Lung (tissue), 11 donors: ENCODE measurements at regions not wholly inside any gene's neighbourhood (a gene's known extent, or its start where the extent isn't known, plus 50 kb on each side); places are given as distances from the start of the nearest gene placed in this dataset.
A peak's percentile ranks its signal among the peaks of the same experiment; 100 is the strongest.

Experiments
- ATAC-seq: fragments of 200-7000 bp; cut with Tn5 transposase; one replicate; pipeline ENCODE4 v1.9.1; 2020; ENCODE audit warnings: moderate number of reproducible peaks; ENCODE audit not compliant: insufficient read depth, low FRiP score
- DNase-seq, 3 donors: peaks; one replicate each; pipeline ENCODE4 v3.0.0-alpha.2; 2013 to 2017
- H3K27ac ChIP-seq, 2 donors: one replicate each; pipeline ENCODE4 v1.5.1; 2013; ENCODE audit warnings: mild to moderate bottlenecking in 2 of 2, moderate library complexity in 2 of 2, control low read depth in 1 of 2, inconsistent platforms in 1 of 2, low read depth in 1 of 2, low read length in 1 of 2
- H3K27me3 ChIP-seq, 3 donors: one replicate each; pipeline ENCODE4 v1.5.1; 2013; ENCODE audit warnings: low read length in 2 of 3; ENCODE audit not compliant: control insufficient read depth in 3 of 3, insufficient read depth in 3 of 3
- H3K36me3 ChIP-seq, 4 donors: one replicate each; pipeline ENCODE4 v1.5.1; 2013; ENCODE audit warnings: low read length in 4 of 4, mild to moderate bottlenecking in 1 of 4, moderate library complexity in 1 of 4; ENCODE audit not compliant: control insufficient read depth in 4 of 4, insufficient read depth in 4 of 4
- H3K4me1 ChIP-seq, 5 donors: one replicate each; pipeline ENCODE4 v1.5.1; 2013; ENCODE audit warnings: low read length in 5 of 5, mild to moderate bottlenecking in 2 of 5, moderate library complexity in 1 of 5; ENCODE audit not compliant: control insufficient read depth in 5 of 5, insufficient read depth in 5 of 5
- H3K4me3 ChIP-seq: one replicate; pipeline ENCODE4 v1.5.1; 2013; ENCODE audit warnings: mild to moderate bottlenecking, control low read depth, moderate library complexity
- H3K9ac ChIP-seq, 2 donors: one replicate each; pipeline ENCODE4 v1.5.1; 2013; ENCODE audit warnings: low read length in 2 of 2, control low read depth in 1 of 2; ENCODE audit not compliant: insufficient read depth in 1 of 2
- H3K9me3 ChIP-seq, 4 donors: one replicate each; pipeline ENCODE4 v1.5.1; 2013; ENCODE audit warnings: low read length in 3 of 4, mild to moderate bottlenecking in 1 of 4, moderate library complexity in 1 of 4; ENCODE audit not compliant: control insufficient read depth in 4 of 4, insufficient read depth in 3 of 4
- WGBS, 2 donors: extraction: QIAGEN DNeasy Blood & Tissue Kit; methylation state at CpG; one replicate each; pipeline ENCODE4 v1.1.7; 2013; 5-methylcytosine and 5-hydroxymethylcytosine counted together
- TF ChIP-seq, protein P1 (sequence below): IDR thresholded peaks from 2 replicates; pipeline ENCODE4 v1.5.1; 2012; ENCODE audit warnings: mild to moderate bottlenecking; ENCODE audit errors: control extremely low read depth, extremely low read depth
- donor health status: control.
- donor health status: control.
- donor health status: Bipolar disorder and iron deficiency.
- donor health status: healthy.
- donor health status: DM: yes; HTN: yes; CAD: no.

DNA sequence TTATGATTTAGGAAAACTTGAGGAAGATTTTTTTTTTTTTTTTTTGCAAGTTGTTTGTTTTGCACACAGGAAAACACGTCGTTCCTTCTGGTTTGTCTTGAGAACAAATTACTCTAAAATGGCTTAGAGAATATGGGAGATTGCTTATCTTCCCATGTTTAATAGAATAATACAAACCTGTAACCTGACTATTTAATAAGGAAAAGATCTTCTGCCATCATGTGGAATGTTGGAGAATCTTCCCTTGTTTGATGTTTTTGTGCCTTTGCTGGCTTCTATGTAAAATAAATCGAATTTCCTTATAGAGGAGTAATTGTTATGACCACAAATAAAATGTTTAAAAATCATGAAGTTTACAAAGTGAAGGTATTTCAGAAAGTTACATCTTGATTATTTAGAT is 818.8 kb downstream of the GATA3 start:
- Histone ChIP-seq H3K27ac (no peak overlapping the region), H3K9me3 (no peaks in the 10 kb centered on the region), H3K4me3 (no peak overlapping the region), H3K36me3 (no peaks in the 10 kb centered on the region), H3K4me1 (no peaks in the 10 kb centered on the region), H3K9ac (no peak overlapping the region), H3K27me3 (no peaks in the 10 kb centered on the region)
- ATAC-seq (no peak), DNase-seq (peak in 2 of 3 donors; percentile 3 to 14)
- 46 to 55% methylated on average over 3 of the region's 3 CpGs for WGBS, 2 donors
- TF ChIP-seq, protein P1, sequence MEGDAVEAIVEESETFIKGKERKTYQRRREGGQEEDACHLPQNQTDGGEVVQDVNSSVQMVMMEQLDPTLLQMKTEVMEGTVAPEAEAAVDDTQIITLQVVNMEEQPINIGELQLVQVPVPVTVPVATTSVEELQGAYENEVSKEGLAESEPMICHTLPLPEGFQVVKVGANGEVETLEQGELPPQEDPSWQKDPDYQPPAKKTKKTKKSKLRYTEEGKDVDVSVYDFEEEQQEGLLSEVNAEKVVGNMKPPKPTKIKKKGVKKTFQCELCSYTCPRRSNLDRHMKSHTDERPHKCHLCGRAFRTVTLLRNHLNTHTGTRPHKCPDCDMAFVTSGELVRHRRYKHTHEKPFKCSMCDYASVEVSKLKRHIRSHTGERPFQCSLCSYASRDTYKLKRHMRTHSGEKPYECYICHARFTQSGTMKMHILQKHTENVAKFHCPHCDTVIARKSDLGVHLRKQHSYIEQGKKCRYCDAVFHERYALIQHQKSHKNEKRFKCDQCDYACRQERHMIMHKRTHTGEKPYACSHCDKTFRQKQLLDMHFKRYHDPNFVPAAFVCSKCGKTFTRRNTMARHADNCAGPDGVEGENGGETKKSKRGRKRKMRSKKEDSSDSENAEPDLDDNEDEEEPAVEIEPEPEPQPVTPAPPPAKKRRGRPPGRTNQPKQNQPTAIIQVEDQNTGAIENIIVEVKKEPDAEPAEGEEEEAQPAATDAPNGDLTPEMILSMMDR = no peak

DNA sequence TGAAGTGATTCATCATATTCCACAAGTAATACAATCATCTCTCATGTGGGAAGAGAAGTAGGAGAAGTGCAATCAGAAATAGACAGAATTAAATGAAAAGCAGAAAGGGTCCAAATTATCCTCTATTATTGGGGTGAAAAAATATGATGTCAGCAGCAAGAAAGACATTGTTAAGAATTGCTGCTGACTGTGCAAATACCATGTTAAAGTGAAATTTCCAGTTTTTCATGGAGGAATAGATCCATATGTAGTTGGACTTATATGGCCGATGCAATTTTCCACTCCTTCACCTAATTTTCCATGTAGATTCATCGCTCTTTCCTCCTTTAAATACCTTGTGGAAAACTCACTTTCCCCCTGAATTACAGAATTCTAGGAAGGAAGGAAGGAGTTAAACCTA is 819.8 kb downstream of the GATA3 start:
- no peaks in the 10 kb centered on the region for H3K27me3 ChIP-seq
- WGBS, 2 donors = 86 to 96% methylated on average over 2 of the region's 2 CpGs
- no peak for ATAC-seq
- H3K9me3 ChIP-seq = no peaks in the 10 kb centered on the region
- no peak overlapping the region for H3K9ac ChIP-seq
- H3K27ac ChIP-seq = no peak overlapping the region
- H3K4me1 ChIP-seq = no peaks in the 10 kb centered on the region
- TF ChIP-seq, protein P1 = no peak
- no peaks in the 10 kb centered on the region for H3K36me3 ChIP-seq
- H3K4me3 ChIP-seq = no peak overlapping the region
- DNase-seq = no peak

DNA sequence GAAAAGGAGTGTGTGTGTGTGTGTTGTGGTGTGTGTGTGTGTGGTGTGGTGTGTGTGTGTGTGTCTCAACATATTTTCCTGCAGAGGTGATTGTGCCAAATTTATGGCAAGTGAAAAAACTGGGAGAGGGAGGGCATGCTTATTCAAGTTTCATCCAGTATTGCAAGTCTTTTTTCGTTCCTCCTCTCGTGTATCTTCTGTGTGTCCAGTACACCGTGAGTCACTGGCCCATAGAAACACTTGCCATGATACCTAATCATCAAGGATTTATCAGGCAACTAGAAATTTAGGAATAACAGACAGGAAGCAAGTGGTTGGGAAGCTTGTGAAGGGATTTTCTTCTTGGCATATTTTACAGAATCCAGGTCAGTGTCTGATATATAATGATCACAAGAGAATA is 820.5 kb downstream of the GATA3 start:
- H3K4me3 ChIP-seq = no peak overlapping the region
- ATAC-seq = no peak
- H3K9ac ChIP-seq = no peak overlapping the region
- no peaks in the 10 kb centered on the region for H3K27me3 ChIP-seq
- WGBS, 2 donors = 79 to 89% methylated on average over 3 of the region's 3 CpGs
- no peaks in the 10 kb centered on the region for H3K36me3 ChIP-seq
- TF ChIP-seq, protein P1 = no peak
- no peaks in the 10 kb centered on the region for H3K9me3 ChIP-seq
- H3K4me1 ChIP-seq = no peaks in the 10 kb centered on the region
- no peak overlapping the region for H3K27ac ChIP-seq
- no peak for DNase-seq

DNA sequence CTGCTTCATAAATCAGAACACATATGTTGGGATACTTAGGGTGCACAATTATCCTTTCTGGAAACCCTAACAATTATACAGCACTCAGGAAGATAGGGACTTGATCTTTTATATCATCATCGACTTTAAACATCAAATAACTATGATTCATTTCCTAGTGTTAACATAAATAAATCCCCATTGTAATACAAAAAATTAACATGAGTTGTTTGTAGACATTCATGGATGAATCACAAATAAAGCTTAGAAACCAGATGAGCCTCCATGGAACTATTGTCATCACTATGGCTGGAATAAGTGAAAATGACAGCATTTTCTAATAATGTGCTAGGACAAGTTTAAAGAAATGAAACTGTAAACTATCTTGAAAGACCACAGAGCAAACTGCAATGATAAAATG is 821.7 kb downstream of the GATA3 start:
- TF ChIP-seq, protein P1 = no peak
- no peak for DNase-seq
- no peaks in the 10 kb centered on the region for H3K36me3 ChIP-seq
- H3K9ac ChIP-seq = no peak overlapping the region
- WGBS, 2 donors = 47 to 74% methylated on average over 1 of the region's 1 CpG
- no peak overlapping the region for H3K27ac ChIP-seq
- no peak overlapping the region for H3K4me3 ChIP-seq
- H3K4me1 ChIP-seq = no peaks in the 10 kb centered on the region
- no peaks in the 10 kb centered on the region for H3K9me3 ChIP-seq
- no peak for ATAC-seq
- H3K27me3 ChIP-seq = no peaks in the 10 kb centered on the region
